AG10803 (cell line): ENCODE measurements at regions not wholly inside any gene's neighbourhood (a gene's known extent, or its start where the extent isn't known, plus 50 kb on each side); places are given as distances from the start of the nearest gene placed in this dataset.
"Not testable (repeated sequence)": the region's sequence is repeated elsewhere in the genome, so short reads cannot be mapped to it uniquely, and the experiment has no call there.

Experiments
- DNase-seq: peaks from one replicate; pipeline ENCODE4 v3.0.0; 2010; ENCODE audit warnings: low read depth
- H3K4me3 ChIP-seq: 2 replicates; pipeline ENCODE4 v1.5.1; 2011; ENCODE audit warnings: mild to moderate bottlenecking, low read length, control low read depth
- CTCF ChIP-seq: conservative IDR thresholded peaks from 2 replicates; pipeline ENCODE4 v1.5.1; 2011; ENCODE audit warnings: mild to moderate bottlenecking, low read length, control low read depth, inconsistent platforms

- no peak for TF ChIP-seq CTCF
- H3K4me3 ChIP-seq: no peak overlapping the region
- no peak for DNase-seq
Observed at GRCh38 chr6:104462811-104463599, 396.7 kb downstream of the HACE1 start.

- TF ChIP-seq CTCF: no peak
- no peak for DNase-seq
- no peak overlapping the region for H3K4me3 ChIP-seq
Observed at GRCh38 chr6:104460738-104461483, 398.8 kb downstream of the HACE1 start.

- H3K4me3 ChIP-seq: no peak overlapping the region
- TF ChIP-seq CTCF: no peak
- no peak for DNase-seq
Observed at GRCh38 chr6:104459543-104459942, 400.2 kb downstream of the HACE1 start.

GRCh38 chr6:104449918-104450317 is 409.8 kb downstream of the HACE1 start:
- no peak overlapping the region for H3K4me3 ChIP-seq
- TF ChIP-seq CTCF: no peak
- DNase-seq: no peak

- H3K4me3 ChIP-seq, DNase-seq: not testable (repeated sequence)
Observed at GRCh38 chr6:104446101-104447080, 413.3 kb downstream of the HACE1 start.

GRCh38 chr6:104434519-104434918 is 425.2 kb downstream of the HACE1 start:
- H3K4me3 ChIP-seq: no peak overlapping the region
- no peak for DNase-seq
- TF ChIP-seq CTCF: no peak

GRCh38 chr6:104431096-104431495 is 428.6 kb downstream of the HACE1 start:
- no peak overlapping the region for H3K4me3 ChIP-seq
- DNase-seq: no peak
- TF ChIP-seq CTCF: no peak
